ENCODE measurements at regions not wholly inside any gene's neighbourhood (a gene's known extent, or its start where the extent isn't known, plus 50 kb on each side); places are given as distances from the start of the nearest gene placed in this dataset.

DNA sequence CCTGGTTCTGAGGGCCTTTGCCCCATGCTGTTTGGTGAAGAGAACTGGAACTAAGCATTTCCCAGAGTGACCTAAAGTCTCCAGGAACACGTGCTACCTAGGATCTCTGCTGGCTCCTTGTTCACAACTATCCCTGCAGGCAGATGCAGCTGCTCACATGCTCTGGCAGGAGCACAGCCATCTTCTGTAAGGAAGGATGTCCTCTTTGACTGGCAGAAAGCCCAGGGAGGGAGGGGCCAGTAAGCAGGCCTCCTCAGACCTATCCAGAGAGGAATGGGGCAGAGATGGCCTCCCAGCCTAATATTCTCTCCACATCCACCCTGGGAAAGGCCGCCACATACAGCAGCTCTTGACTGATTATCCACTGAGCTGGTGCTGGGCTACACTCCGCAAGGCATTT lies 142.8 kb upstream of the EOLA2 start:
- TF ChIP-seq, protein P1, sequence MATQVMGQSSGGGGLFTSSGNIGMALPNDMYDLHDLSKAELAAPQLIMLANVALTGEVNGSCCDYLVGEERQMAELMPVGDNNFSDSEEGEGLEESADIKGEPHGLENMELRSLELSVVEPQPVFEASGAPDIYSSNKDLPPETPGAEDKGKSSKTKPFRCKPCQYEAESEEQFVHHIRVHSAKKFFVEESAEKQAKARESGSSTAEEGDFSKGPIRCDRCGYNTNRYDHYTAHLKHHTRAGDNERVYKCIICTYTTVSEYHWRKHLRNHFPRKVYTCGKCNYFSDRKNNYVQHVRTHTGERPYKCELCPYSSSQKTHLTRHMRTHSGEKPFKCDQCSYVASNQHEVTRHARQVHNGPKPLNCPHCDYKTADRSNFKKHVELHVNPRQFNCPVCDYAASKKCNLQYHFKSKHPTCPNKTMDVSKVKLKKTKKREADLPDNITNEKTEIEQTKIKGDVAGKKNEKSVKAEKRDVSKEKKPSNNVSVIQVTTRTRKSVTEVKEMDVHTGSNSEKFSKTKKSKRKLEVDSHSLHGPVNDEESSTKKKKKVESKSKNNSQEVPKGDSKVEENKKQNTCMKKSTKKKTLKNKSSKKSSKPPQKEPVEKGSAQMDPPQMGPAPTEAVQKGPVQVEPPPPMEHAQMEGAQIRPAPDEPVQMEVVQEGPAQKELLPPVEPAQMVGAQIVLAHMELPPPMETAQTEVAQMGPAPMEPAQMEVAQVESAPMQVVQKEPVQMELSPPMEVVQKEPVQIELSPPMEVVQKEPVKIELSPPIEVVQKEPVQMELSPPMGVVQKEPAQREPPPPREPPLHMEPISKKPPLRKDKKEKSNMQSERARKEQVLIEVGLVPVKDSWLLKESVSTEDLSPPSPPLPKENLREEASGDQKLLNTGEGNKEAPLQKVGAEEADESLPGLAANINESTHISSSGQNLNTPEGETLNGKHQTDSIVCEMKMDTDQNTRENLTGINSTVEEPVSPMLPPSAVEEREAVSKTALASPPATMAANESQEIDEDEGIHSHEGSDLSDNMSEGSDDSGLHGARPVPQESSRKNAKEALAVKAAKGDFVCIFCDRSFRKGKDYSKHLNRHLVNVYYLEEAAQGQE (IDR thresholded peaks at IDR 0.05; ENCODE audit: insufficient read depth in 1 of 2, low read depth in 2 of 2, low read length in 1 of 2), result no peak
- TF ChIP-seq CTCF (IDR thresholded peaks at IDR 0.05), result no peak
- no peak for TF ChIP-seq POLR2AphosphoS5 (IDR thresholded peaks at IDR 0.05; ENCODE audit: low read depth, low read length)
- no peak for TF ChIP-seq TCF7L2 (IDR thresholded peaks at IDR 0.05; ENCODE audit: low read depth, low read length)
- no peak for TF ChIP-seq SIN3A (IDR thresholded peaks at IDR 0.05; ENCODE audit: borderline replicate concordance, insufficient read depth, low read depth, low read length)

Measured in Panc1 (cell line).